SK-N-SH treated with all-trans-retinoic acid at 6 μM for 48 hours (cell line): ENCODE measurements at regions not wholly inside any gene's neighbourhood (a gene's known extent, or its start where the extent isn't known, plus 50 kb on each side); places are given as distances from the start of the nearest gene placed in this dataset.

Experiments used
- ATAC-seq: fragments of 200-7000 bp; cut with Tn5 transposase; 3 replicates; pipeline ENCODE4 v1.9.1; 2020; ENCODE audit warnings: mild to moderate bottlenecking, moderate library complexity
- ARNTL ChIP-seq: fragments of 450-650 bp; formaldehyde crosslinking; IDR thresholded peaks from 2 replicates; pipeline ENCODE4 v1.5.0; 2020; ENCODE audit warnings: low read depth, mild to moderate bottlenecking, moderate library complexity, borderline replicate concordance
- BACH2 ChIP-seq: fragments of 250-450 bp; sonication (Bioruptor Pico); IDR thresholded peaks from 2 replicates; pipeline ENCODE4 v1.9.0; 2021; ENCODE audit warnings: mild to moderate bottlenecking, borderline replicate concordance
- CREB5 ChIP-seq: fragments of 250-450 bp; sonication (Bioruptor Pico); IDR thresholded peaks from 2 replicates; pipeline ENCODE4 v1.5.1; 2020; ENCODE audit warnings: low read depth, mild to moderate bottlenecking, moderate library complexity
- CSDC2 ChIP-seq: fragments of 250-450 bp; sonication (Bioruptor Pico); IDR thresholded peaks from 2 replicates; pipeline ENCODE4 v1.5.0; 2020; ENCODE audit warnings: mild to moderate bottlenecking, moderate library complexity
- CSRNP3 ChIP-seq: fragments of 250-450 bp; sonication (Bioruptor Pico); IDR thresholded peaks from 2 replicates; pipeline ENCODE4 v1.5.1; 2021; ENCODE audit warnings: mild to moderate bottlenecking, moderate library complexity
- ESRRG ChIP-seq: fragments of 250-450 bp; sonication (Bioruptor Pico); IDR thresholded peaks from 2 replicates; pipeline ENCODE4 v1.6.1; 2021; ENCODE audit warnings: mild to moderate bottlenecking
- GLIS3 ChIP-seq: fragments of 250-450 bp; sonication (Bioruptor Pico); IDR thresholded peaks from 2 replicates; pipeline ENCODE4 v1.5.0; 2020; ENCODE audit warnings: mild to moderate bottlenecking, moderate library complexity
- ISL1 ChIP-seq: fragments of 250-450 bp; sonication (Bioruptor Pico); IDR thresholded peaks from 2 replicates; pipeline ENCODE4 v2.1.2; 2022; ENCODE audit warnings: mild to moderate bottlenecking, moderate library complexity
- OSR1 ChIP-seq: fragments of 250-450 bp; sonication (Bioruptor Pico); IDR thresholded peaks from 2 replicates; pipeline ENCODE4 v1.8.0; 2022; ENCODE audit warnings: moderate library complexity, mild to moderate bottlenecking, inconsistent platforms
- PATZ1 ChIP-seq: fragments of 250-450 bp; sonication (Bioruptor Pico); IDR thresholded peaks from 2 replicates; pipeline ENCODE4 v1.8.0; 2020; ENCODE audit warnings: mild to moderate bottlenecking, moderate library complexity, borderline replicate concordance
- POU6F1 ChIP-seq: fragments of 250-450 bp; sonication (Bioruptor Pico); IDR thresholded peaks from 2 replicates; pipeline ENCODE4 v1.8.0; 2021; ENCODE audit warnings: low read depth, mild to moderate bottlenecking, moderate library complexity, borderline replicate concordance
- PPARA ChIP-seq: fragments of 250-450 bp; sonication (Bioruptor Pico); IDR thresholded peaks from 2 replicates; pipeline ENCODE4 v1.5.0; 2020; ENCODE audit warnings: mild to moderate bottlenecking, borderline replicate concordance
- RARB ChIP-seq: fragments of 250-450 bp; sonication (Bioruptor Pico); IDR thresholded peaks from 2 replicates; pipeline ENCODE4 v1.8.0; 2021; ENCODE audit warnings: mild to moderate bottlenecking, moderate library complexity
- SNAI2 ChIP-seq: fragments of 250-450 bp; sonication (Bioruptor Pico); IDR thresholded peaks from 2 replicates; pipeline ENCODE4 v1.5.0; 2020; ENCODE audit warnings: mild to moderate bottlenecking, moderate library complexity
- TCF4 ChIP-seq: fragments of 250-450 bp; sonication (Bioruptor Pico); IDR thresholded peaks from 2 replicates; pipeline ENCODE4 v1.8.0; 2021; ENCODE audit warnings: mild to moderate bottlenecking, moderate library complexity, borderline replicate concordance
- TOX ChIP-seq: fragments of 250-450 bp; sonication (Bioruptor Pico); IDR thresholded peaks from 2 replicates; pipeline ENCODE4 v1.8.0; 2021; ENCODE audit warnings: mild to moderate bottlenecking, moderate library complexity, borderline replicate concordance
- TSHZ2 ChIP-seq: fragments of 250-450 bp; sonication (Bioruptor Pico); IDR thresholded peaks from 2 replicates; pipeline ENCODE4 v1.5.0; 2020; ENCODE audit warnings: mild to moderate bottlenecking, moderate library complexity
- ZC3H10 ChIP-seq: fragments of 250-450 bp; sonication (Bioruptor Pico); IDR thresholded peaks from 2 replicates; pipeline ENCODE4 v1.5.1; 2021; ENCODE audit warnings: mild to moderate bottlenecking, moderate library complexity
- ZFP3 ChIP-seq: fragments of 250-450 bp; sonication (Bioruptor Pico); IDR thresholded peaks from 2 replicates; pipeline ENCODE4 v1.5.0; 2020; ENCODE audit warnings: mild to moderate bottlenecking, moderate library complexity
- ZFP30 ChIP-seq: fragments of 450-650 bp; formaldehyde crosslinking; IDR thresholded peaks from 2 replicates; pipeline ENCODE4 v1.5.0; 2022; ENCODE audit warnings: mild to moderate bottlenecking, moderate library complexity
- ZNF565 ChIP-seq: fragments of 450-650 bp; formaldehyde crosslinking; conservative IDR thresholded peaks from 2 replicates; pipeline ENCODE4 v1.5.0; 2020; ENCODE audit warnings: low read depth, mild to moderate bottlenecking, moderate library complexity

- ATAC-seq, result peak; percentile 19; the same call in 1 of the 3 replicates
- TF ChIP-seq TCF4 (CRISPR knock-in tag), result no peak
- no peak for TF ChIP-seq TOX (CRISPR knock-in tag)
- TF ChIP-seq OSR1 (CRISPR knock-in tag), result no peak
- no peak for TF ChIP-seq CREB5
- TF ChIP-seq ZFP30 (CRISPR knock-in tag), result no peak
- TF ChIP-seq CSRNP3 (CRISPR knock-in tag), result no peak
- no peak for TF ChIP-seq PPARA (CRISPR knock-in tag)
- no peak for TF ChIP-seq PATZ1
- no peak for TF ChIP-seq ZNF565
- TF ChIP-seq ISL1 (CRISPR knock-in tag), result no peak
- TF ChIP-seq POU6F1, result no peak
- TF ChIP-seq SNAI2 (CRISPR knock-in tag), result no peak
- no peak for TF ChIP-seq GLIS3
- TF ChIP-seq BACH2 (CRISPR knock-in tag), result no peak
- no peak for TF ChIP-seq ESRRG
- TF ChIP-seq TSHZ2 (CRISPR knock-in tag), result no peak
- TF ChIP-seq ZFP3, result no peak
- no peak for TF ChIP-seq RARB (CRISPR knock-in tag)
- no peak for TF ChIP-seq ZC3H10 (CRISPR knock-in tag)
- TF ChIP-seq CSDC2, result no peak
Observed at GRCh38 chr12:11581179-11581755, 68.2 kb upstream of the ETV6 start.

GRCh38 chr12:11584221-11584855 lies 65.1 kb upstream of the ETV6 start:
- ATAC-seq, result no peak
- TF ChIP-seq PATZ1 (no peak), CSDC2 (no peak), ZFP30 (CRISPR knock-in tag) (no peak), CREB5 (no peak), ARNTL (CRISPR knock-in tag) (no peak), TCF4 (CRISPR knock-in tag) (no peak)
